Ishikawa (cell line): ENCODE measurements at regions not wholly inside any gene's neighbourhood (a gene's known extent, or its start where the extent isn't known, plus 50 kb on each side); places are given as distances from the start of the nearest gene placed in this dataset.

Source experiments
- CEBPB ChIP-seq: IDR thresholded peaks from 2 replicates; pipeline ENCODE4 v1.6.1; 2012
- CREB1 ChIP-seq: IDR thresholded peaks from 2 replicates; pipeline ENCODE4 v1.6.1; 2012; ENCODE audit warnings: low read depth
- EGR1 ChIP-seq: IDR thresholded peaks from 2 replicates; pipeline ENCODE4 v1.6.1; 2012
- EP300 ChIP-seq: IDR thresholded peaks from 2 replicates; pipeline ENCODE4 v1.6.1; 2012; ENCODE audit warnings: borderline replicate concordance
- FOXM1 ChIP-seq: IDR thresholded peaks from 2 replicates; pipeline ENCODE4 v1.6.1; 2012; ENCODE audit warnings: low read depth, borderline replicate concordance
- MAX ChIP-seq: IDR thresholded peaks from 2 replicates; pipeline ENCODE4 v1.6.1; 2012
- NFIC ChIP-seq: IDR thresholded peaks from 2 replicates; pipeline ENCODE4 v1.6.1; 2012
- RAD21 ChIP-seq: IDR thresholded peaks from 2 replicates; pipeline ENCODE4 v1.6.1; 2012; ENCODE audit warnings: low read depth
- REST ChIP-seq: IDR thresholded peaks from 2 replicates; pipeline ENCODE4 v1.6.1; 2012; ENCODE audit warnings: low read depth, mild to moderate bottlenecking
- TAF1 ChIP-seq: IDR thresholded peaks from 2 replicates; pipeline ENCODE4 v1.6.1; 2012; ENCODE audit warnings: low read depth, mild to moderate bottlenecking
- TCF12 ChIP-seq: IDR thresholded peaks from 2 replicates; pipeline ENCODE4 v1.6.1; 2012; ENCODE audit warnings: low read depth
- TEAD4 ChIP-seq: IDR thresholded peaks from 2 replicates; pipeline ENCODE4 v1.6.1; 2012
- USF1 ChIP-seq: IDR thresholded peaks from 2 replicates; pipeline ENCODE4 v1.6.1; 2012
- YY1 ChIP-seq: IDR thresholded peaks from 2 replicates; pipeline ENCODE4 v1.6.1; 2012; ENCODE audit warnings: low read depth
- ZBTB7A ChIP-seq: IDR thresholded peaks from 2 replicates; pipeline ENCODE4 v1.6.1; 2012; ENCODE audit warnings: low read depth

GRCh38 chr7:11914645-11915044 is 82.6 kb upstream of the THSD7A start:
- TF ChIP-seq MAX: no peak

- no peak for TF ChIP-seq REST
- no peak for TF ChIP-seq EP300
- TF ChIP-seq TEAD4: no peak
- TF ChIP-seq TCF12: no peak
- TF ChIP-seq CREB1: no peak
- no peak for TF ChIP-seq EGR1
- TF ChIP-seq MAX: no peak
- no peak for TF ChIP-seq YY1
- no peak for TF ChIP-seq FOXM1
- TF ChIP-seq ZBTB7A: no peak
- TF ChIP-seq RAD21: no peak
Observed at GRCh38 chr7:11923376-11923930, 91.5 kb upstream of the THSD7A start.

- TF ChIP-seq NFIC (no peak), TAF1 (no peak), EP300 (no peak), TEAD4 (no peak), MAX (no peak), EGR1 (no peak), USF1 (no peak), YY1 (no peak), REST (no peak), RAD21 (no peak), CEBPB (no peak), ZBTB7A (no peak), TCF12 (no peak), FOXM1 (no peak), CREB1 (no peak)
Observed at GRCh38 chr7:11931307-11931706, 99.3 kb upstream of the THSD7A start.

GRCh38 chr7:11934796-11935195 is 102.8 kb upstream of the THSD7A start:
- TF ChIP-seq RAD21 (no peak), USF1 (no peak), TAF1 (no peak), NFIC (no peak)

- TF ChIP-seq USF1 (no peak), CEBPB (peak; percentile 45; the same call in 1 of the 2 replicates)
Observed at GRCh38 chr7:11935905-11936304, 103.9 kb upstream of the THSD7A start.

- TF ChIP-seq USF1 (no peak), REST (no peak), TAF1 (no peak), CEBPB (no peak), TCF12 (no peak), RAD21 (no peak), NFIC (no peak), EGR1 (no peak), MAX (no peak), FOXM1 (no peak), ZBTB7A (no peak), YY1 (no peak), TEAD4 (no peak), CREB1 (no peak), EP300 (no peak)
Observed at GRCh38 chr7:11946794-11947193, 114.8 kb upstream of the THSD7A start.
